ENCODE measurements at regions not wholly inside any gene's neighbourhood (a gene's known extent, or its start where the extent isn't known, plus 50 kb on each side); places are given as distances from the start of the nearest gene placed in this dataset.

- H3K36me3 ChIP-seq = no peaks in the 10 kb centered on the region
- peaks cover 14% of the 10 kb centered on the region for H3K27me3 ChIP-seq
- WGBS, 2 donors (ENCODE audit: low coverage in 1 of 2) = 37 to 53% methylated on average over 2 to 6 of the region's 6 CpGs
- H3K9me3 ChIP-seq = no peaks in the 10 kb centered on the region
- TF ChIP-seq POLR2AphosphoS5 (IDR thresholded peaks at IDR 0.05) (no peak), EP300 (IDR thresholded peaks at IDR 0.05) (no peak), POLR2A (IDR thresholded peaks at IDR 0.05) (no peak), CTCF (IDR thresholded peaks at IDR 0.05) (no peak)
- H3K4me1 ChIP-seq = no peaks in the 10 kb centered on the region
- no peak overlapping the region for H3K4me3 ChIP-seq
- no peak for ATAC-seq
- no peak overlapping the region for H3K27ac ChIP-seq
These were observed 242.3 kb upstream of the SP8 start for GRCh38 chr7:21029006-21029405.

- Histone ChIP-seq H3K36me3 (no peaks in the 10 kb centered on the region), H3K4me1 (no peaks in the 10 kb centered on the region), H3K27me3 (peaks cover 6% of the 10 kb centered on the region), H3K9me3 (no peaks in the 10 kb centered on the region), H3K27ac (no peak overlapping the region), H3K4me3 (no peak overlapping the region)
- 81 to 87% methylated on average over 7 of the region's 7 CpGs for WGBS, 2 donors (ENCODE audit: low coverage in 1 of 2)
- TF ChIP-seq CTCF (IDR thresholded peaks at IDR 0.05) (no peak), POLR2AphosphoS5 (IDR thresholded peaks at IDR 0.05) (no peak), EP300 (IDR thresholded peaks at IDR 0.05) (no peak), POLR2A (IDR thresholded peaks at IDR 0.05) (no peak)
- no peak for ATAC-seq
These were observed 243.7 kb upstream of the SP8 start for GRCh38 chr7:21030237-21030871.

GRCh38 chr7:21041252-21041651, 254.6 kb upstream of the SP8 start:
- Histone ChIP-seq H3K36me3 (no peaks in the 10 kb centered on the region), H3K4me3 (no peak overlapping the region), H3K9me3 (peaks cover 0 to 11% (median 0%) of the 10 kb centered on the region in 3 donors), H3K27ac (no peak overlapping the region), H3K27me3 (peaks cover 11% of the 10 kb centered on the region), H3K4me1 (no peaks in the 10 kb centered on the region)
- 79 to 94% methylated on average over 2 of the region's 2 CpGs for WGBS, 2 donors (ENCODE audit: low coverage in 1 of 2)
- TF ChIP-seq EP300 (IDR thresholded peaks at IDR 0.05) (no peak), POLR2A (IDR thresholded peaks at IDR 0.05) (no peak), CTCF (IDR thresholded peaks at IDR 0.05) (no peak), POLR2AphosphoS5 (IDR thresholded peaks at IDR 0.05) (no peak)
- ATAC-seq = no peak

GRCh38 chr7:21041666-21042065, 255.0 kb upstream of the SP8 start:
- TF ChIP-seq POLR2A (IDR thresholded peaks at IDR 0.05) = no peak
- no peak for TF ChIP-seq POLR2AphosphoS5 (IDR thresholded peaks at IDR 0.05)
- TF ChIP-seq EP300 (IDR thresholded peaks at IDR 0.05) = no peak
- TF ChIP-seq CTCF (IDR thresholded peaks at IDR 0.05) = no peak
- no peak for ATAC-seq
- Histone ChIP-seq H3K4me1 (no peaks in the 10 kb centered on the region), H3K9me3 (peaks cover 0 to 11% (median 0%) of the 10 kb centered on the region in 3 donors), H3K36me3 (no peaks in the 10 kb centered on the region), H3K27ac (no peak overlapping the region), H3K4me3 (no peak overlapping the region), H3K27me3 (peaks cover 11% of the 10 kb centered on the region)
- WGBS, 2 donors (ENCODE audit: low coverage in 1 of 2) = 75 to 100% methylated on average over 1 to 3 of the region's 5 CpGs

GRCh38 chr7:21044384-21044783, 257.7 kb upstream of the SP8 start:
- no peaks in the 10 kb centered on the region for H3K9me3 ChIP-seq
- H3K4me3 ChIP-seq = no peak overlapping the region
- peaks cover 11% of the 10 kb centered on the region for H3K27me3 ChIP-seq
- H3K27ac ChIP-seq = no peak overlapping the region
- 49 to 50% methylated on average over 4 of the region's 4 CpGs for WGBS, 2 donors (ENCODE audit: low coverage in 1 of 2)
- no peaks in the 10 kb centered on the region for H3K36me3 ChIP-seq
- TF ChIP-seq CTCF (IDR thresholded peaks at IDR 0.05) = no peak
- TF ChIP-seq POLR2AphosphoS5 (IDR thresholded peaks at IDR 0.05) = no peak
- no peak for TF ChIP-seq POLR2A (IDR thresholded peaks at IDR 0.05)
- no peak for TF ChIP-seq EP300 (IDR thresholded peaks at IDR 0.05)
- H3K4me1 ChIP-seq = no peaks in the 10 kb centered on the region
- no peak for ATAC-seq

Measured in gastroesophageal sphincter (tissue), 4 donors.